Activated T-helper 2 cell treated with anti-CD3 and anti-CD28 coated beads, Interferon-gamma antibody, Interleukin-2, Interleukin-4, amounts not matched to agents 10 μg/mL and 5 μg/mL and 100 μg/mL, durations not matched to agents 14 hours and 24 hours and 36 hours (primary cell): ENCODE measurements at regions not wholly inside any gene's neighbourhood (a gene's known extent, or its start where the extent isn't known, plus 50 kb on each side); places are given as distances from the start of the nearest gene placed in this dataset.

ENCODE experiments used
- DNase-seq: peaks from one replicate; pipeline ENCODE4 v3.0.0; 2021; ENCODE audit warnings: low spot score
- H3K27ac Mint-ChIP-seq: one replicate; pipeline ENCODE4 v1.8.0; 2021; ENCODE audit warnings: mixed read lengths
- H3K27me3 Mint-ChIP-seq: one replicate; pipeline ENCODE4 v1.8.0; 2021; ENCODE audit warnings: low read depth, mixed read lengths
- H3K36me3 Mint-ChIP-seq: one replicate; pipeline ENCODE4 v1.8.0; 2021; ENCODE audit warnings: low read depth, mixed read lengths
- H3K4me1 Mint-ChIP-seq: one replicate; pipeline ENCODE4 v1.8.0; 2021; ENCODE audit warnings: low read depth, mixed read lengths
- H3K4me3 Mint-ChIP-seq: one replicate; pipeline ENCODE4 v1.8.0; 2021; ENCODE audit warnings: low read depth, mild to moderate bottlenecking, moderate library complexity, mixed read lengths
- H3K9me3 Mint-ChIP-seq: one replicate; pipeline ENCODE4 v1.8.0; 2021; ENCODE audit warnings: mixed read lengths
- intact Hi-C: fragments of 100-400 bp; cut with micrococcal nuclease; formaldehyde crosslinking; loops from one replicate; pipeline ENCODE4 v1.15.1; 2023

- H3K4me1 Mint-ChIP-seq: no peaks in the 10 kb centered on the region
- H3K27me3 Mint-ChIP-seq: peaks cover 2% of the 10 kb centered on the region
- intact Hi-C loops: no loop called here
- no peaks in the 10 kb centered on the region for H3K9me3 Mint-ChIP-seq
- no peak overlapping the region for H3K27ac Mint-ChIP-seq
- no peaks in the 10 kb centered on the region for H3K36me3 Mint-ChIP-seq
- no peak for DNase-seq
- H3K4me3 Mint-ChIP-seq: no peak overlapping the region
Observed at GRCh38 chr1:29499104-29499650, 262.9 kb downstream of the PTPRU start.

- H3K4me3 Mint-ChIP-seq: no peak overlapping the region
- H3K9me3 Mint-ChIP-seq: no peaks in the 10 kb centered on the region
- no peak overlapping the region for H3K27ac Mint-ChIP-seq
- no peaks in the 10 kb centered on the region for H3K36me3 Mint-ChIP-seq
- H3K4me1 Mint-ChIP-seq: no peaks in the 10 kb centered on the region
- intact Hi-C loops: no loop called here
- DNase-seq: no peak
- H3K27me3 Mint-ChIP-seq: peaks cover 2% of the 10 kb centered on the region
Observed at GRCh38 chr1:29498126-29499103, 262.1 kb downstream of the PTPRU start.

- intact Hi-C loops: no loop called here
- Mint-ChIP-seq H3K27ac (no peak overlapping the region), H3K9me3 (no peaks in the 10 kb centered on the region), H3K36me3 (no peaks in the 10 kb centered on the region), H3K27me3 (peaks cover 1% of the 10 kb centered on the region), H3K4me3 (no peak overlapping the region), H3K4me1 (no peaks in the 10 kb centered on the region)
- DNase-seq: no peak
Observed at GRCh38 chr1:29497395-29498125, 261.2 kb downstream of the PTPRU start.

- no peak overlapping the region for H3K27ac Mint-ChIP-seq
- DNase-seq: no peak
- H3K36me3 Mint-ChIP-seq: no peaks in the 10 kb centered on the region
- no peaks in the 10 kb centered on the region for H3K9me3 Mint-ChIP-seq
- H3K4me1 Mint-ChIP-seq: no peaks in the 10 kb centered on the region
- no peak overlapping the region for H3K4me3 Mint-ChIP-seq
- intact Hi-C loops: no loop called here
- H3K27me3 Mint-ChIP-seq: peaks cover 1% of the 10 kb centered on the region
Observed at GRCh38 chr1:29496701-29497100, 260.4 kb downstream of the PTPRU start.

GRCh38 chr1:29490204-29490934 is 254.0 kb downstream of the PTPRU start:
- DNase-seq: no peak
- H3K4me1 Mint-ChIP-seq: no peaks in the 10 kb centered on the region
- H3K27ac Mint-ChIP-seq: no peak overlapping the region
- no peaks in the 10 kb centered on the region for H3K36me3 Mint-ChIP-seq
- peaks cover 1% of the 10 kb centered on the region for H3K27me3 Mint-ChIP-seq
- no peaks in the 10 kb centered on the region for H3K9me3 Mint-ChIP-seq
- intact Hi-C loops: no loop called here
- no peak overlapping the region for H3K4me3 Mint-ChIP-seq

- Mint-ChIP-seq H3K27me3 (peaks cover 1% of the 10 kb centered on the region), H3K4me3 (no peak overlapping the region), H3K36me3 (no peaks in the 10 kb centered on the region), H3K9me3 (no peaks in the 10 kb centered on the region), H3K4me1 (no peaks in the 10 kb centered on the region), H3K27ac (no peak overlapping the region)
- no peak for DNase-seq
- intact Hi-C loops: no loop called here
Observed at GRCh38 chr1:29489471-29489870, 253.1 kb downstream of the PTPRU start.

- Mint-ChIP-seq H3K4me1 (no peaks in the 10 kb centered on the region), H3K4me3 (no peak overlapping the region), H3K27me3 (peaks cover 1% of the 10 kb centered on the region), H3K27ac (no peak overlapping the region), H3K9me3 (no peaks in the 10 kb centered on the region), H3K36me3 (no peaks in the 10 kb centered on the region)
- intact Hi-C loops: no loop called here
- DNase-seq: no peak
Observed at GRCh38 chr1:29488794-29489311, 252.5 kb downstream of the PTPRU start.

- no peak for DNase-seq
- no peaks in the 10 kb centered on the region for H3K36me3 Mint-ChIP-seq
- H3K4me1 Mint-ChIP-seq: no peaks in the 10 kb centered on the region
- H3K27me3 Mint-ChIP-seq: peaks cover under 1% of the 10 kb centered on the region
- H3K9me3 Mint-ChIP-seq: no peaks in the 10 kb centered on the region
- H3K4me3 Mint-ChIP-seq: no peak overlapping the region
- H3K27ac Mint-ChIP-seq: no peak overlapping the region
- intact Hi-C loops: no loop called here
Observed at GRCh38 chr1:29488086-29488793, 251.9 kb downstream of the PTPRU start.

GRCh38 chr1:29487291-29487690 is 251.0 kb downstream of the PTPRU start:
- Mint-ChIP-seq H3K9me3 (no peaks in the 10 kb centered on the region), H3K27me3 (peaks cover 2% of the 10 kb centered on the region), H3K27ac (no peak overlapping the region), H3K36me3 (no peaks in the 10 kb centered on the region), H3K4me3 (no peak overlapping the region), H3K4me1 (no peaks in the 10 kb centered on the region)
- intact Hi-C loops: no loop called here
- no peak for DNase-seq

- no peaks in the 10 kb centered on the region for H3K4me1 Mint-ChIP-seq
- intact Hi-C loops: no loop called here
- no peak overlapping the region for H3K27ac Mint-ChIP-seq
- DNase-seq: no peak
- no peak overlapping the region for H3K4me3 Mint-ChIP-seq
- H3K27me3 Mint-ChIP-seq: peaks cover 2% of the 10 kb centered on the region
- no peaks in the 10 kb centered on the region for H3K36me3 Mint-ChIP-seq
- no peaks in the 10 kb centered on the region for H3K9me3 Mint-ChIP-seq
Observed at GRCh38 chr1:29485096-29485925, 249.0 kb downstream of the PTPRU start.

- Mint-ChIP-seq H3K27me3 (peaks cover 12% of the 10 kb centered on the region), H3K36me3 (no peaks in the 10 kb centered on the region)
- intact Hi-C loops: no loop called here
Observed at GRCh38 chr1:29482991-29483390, 246.7 kb downstream of the PTPRU start.

More at GRCh38 chr1:29482991-29483390, 246.7 kb downstream of the PTPRU start:
- DNase-seq: no peak
- no peaks in the 10 kb centered on the region for H3K4me1 Mint-ChIP-seq
- no peak overlapping the region for H3K27ac Mint-ChIP-seq
- H3K9me3 Mint-ChIP-seq: no peaks in the 10 kb centered on the region
- no peak overlapping the region for H3K4me3 Mint-ChIP-seq
